ENCODE measurements at regions not wholly inside any gene's neighbourhood (a gene's known extent, or its start where the extent isn't known, plus 50 kb on each side); places are given as distances from the start of the nearest gene placed in this dataset.

GRCh38 chr9:72471096-72471495 lies 50.3 kb upstream of the TMC1 start:
- no peaks in the 10 kb centered on the region for H3K9me3 Mint-ChIP-seq
- no peaks in the 10 kb centered on the region for H3K36me3 Mint-ChIP-seq (ENCODE audit: low read depth)
- no peak overlapping the region for H3K4me3 Mint-ChIP-seq

GRCh38 chr9:72467766-72468738 lies 53.4 kb upstream of the TMC1 start:
- no peak for DNase-seq
- Histone ChIP-seq H3K27ac (ENCODE audit: low read depth, low read length) (no peak overlapping the region), H3K27me3 (ENCODE audit: control insufficient read depth, insufficient read depth, low read length, poor library complexity, severe bottlenecking) (no peaks in the 10 kb centered on the region), H3K4me1 (ENCODE audit: control insufficient read depth, insufficient read depth, low read length) (peaks cover 3% of the 10 kb centered on the region), H3K9ac (ENCODE audit: extremely low read depth, low read length, poor library complexity, severe bottlenecking) (no peak overlapping the region), H3K9me3 (ENCODE audit: control insufficient read depth, low read length) (no peaks in the 10 kb centered on the region), H3K36me3 (ENCODE audit: control insufficient read depth, insufficient read depth, low read length) (no peaks in the 10 kb centered on the region), H3K4me3 (ENCODE audit: low read length) (no peak overlapping the region)
- H3K9me3 Mint-ChIP-seq: no peaks in the 10 kb centered on the region
- H3K27ac Mint-ChIP-seq: no peak overlapping the region
- TF ChIP-seq CTCF (conservative IDR thresholded peaks at IDR 0.05): no peak
- H3K4me1 Mint-ChIP-seq: peaks cover 4% of the 10 kb centered on the region
- no peaks in the 10 kb centered on the region for H3K36me3 Mint-ChIP-seq (ENCODE audit: low read depth)
- WGBS, 2 experiments (ENCODE audit: insufficient coverage in 1 of 2, insufficient read length in 1 of 2): 89 to 94% methylated on average over 5 to 8 of the region's 8 CpGs
- H3K27me3 Mint-ChIP-seq (ENCODE audit: insufficient read depth): no peaks in the 10 kb centered on the region
- H3K4me3 Mint-ChIP-seq: no peak overlapping the region

More at GRCh38 chr9:72471096-72471495, 50.3 kb upstream of the TMC1 start:
- no peak overlapping the region for H3K27ac ChIP-seq (ENCODE audit: low read depth, low read length)
- TF ChIP-seq CTCF (conservative IDR thresholded peaks at IDR 0.05): no peak
- no peak overlapping the region for H3K4me3 ChIP-seq (ENCODE audit: low read length)
- peaks cover 3% of the 10 kb centered on the region for H3K4me1 ChIP-seq (ENCODE audit: control insufficient read depth, insufficient read depth, low read length)
- Mint-ChIP-seq H3K27me3 (ENCODE audit: insufficient read depth) (no peaks in the 10 kb centered on the region), H3K27ac (no peak overlapping the region), H3K4me1 (peaks cover 4% of the 10 kb centered on the region)
- no peaks in the 10 kb centered on the region for H3K36me3 ChIP-seq (ENCODE audit: control insufficient read depth, insufficient read depth, low read length)
- H3K9ac ChIP-seq (ENCODE audit: extremely low read depth, low read length, poor library complexity, severe bottlenecking): no peak overlapping the region
- no peak for DNase-seq
- H3K9me3 ChIP-seq (ENCODE audit: control insufficient read depth, low read length): no peaks in the 10 kb centered on the region
- H3K27me3 ChIP-seq (ENCODE audit: control insufficient read depth, insufficient read depth, low read length, poor library complexity, severe bottlenecking): no peaks in the 10 kb centered on the region
- 80 to 95% methylated on average over 1 of the region's 2 CpGs for WGBS, 2 experiments (ENCODE audit: insufficient coverage in 1 of 2, insufficient read length in 1 of 2)

GRCh38 chr9:72465593-72465984 lies 55.8 kb upstream of the TMC1 start:
- DNase-seq: no peak
- WGBS, 2 experiments (ENCODE audit: insufficient coverage in 1 of 2, insufficient read length in 1 of 2): 80 to 85% methylated on average over 1 to 3 of the region's 3 CpGs
- H3K4me1 ChIP-seq (ENCODE audit: control insufficient read depth, insufficient read depth, low read length): peaks cover 12% of the 10 kb centered on the region
- no peaks in the 10 kb centered on the region for H3K27me3 ChIP-seq (ENCODE audit: control insufficient read depth, insufficient read depth, low read length, poor library complexity, severe bottlenecking)
- Mint-ChIP-seq H3K36me3 (ENCODE audit: low read depth) (no peaks in the 10 kb centered on the region), H3K27me3 (ENCODE audit: insufficient read depth) (no peaks in the 10 kb centered on the region), H3K9me3 (no peaks in the 10 kb centered on the region), H3K27ac (no peak overlapping the region), H3K4me3 (no peak overlapping the region), H3K4me1 (peaks cover 14% of the 10 kb centered on the region)
- H3K27ac ChIP-seq (ENCODE audit: low read depth, low read length): no peak overlapping the region
- H3K9ac ChIP-seq (ENCODE audit: extremely low read depth, low read length, poor library complexity, severe bottlenecking): no peak overlapping the region
- no peaks in the 10 kb centered on the region for H3K36me3 ChIP-seq (ENCODE audit: control insufficient read depth, insufficient read depth, low read length)
- no peak overlapping the region for H3K4me3 ChIP-seq (ENCODE audit: low read length)
- no peaks in the 10 kb centered on the region for H3K9me3 ChIP-seq (ENCODE audit: control insufficient read depth, low read length)
- TF ChIP-seq CTCF (conservative IDR thresholded peaks at IDR 0.05): no peak

Measured in endodermal cell (in vitro differentiated cells).